HG03457 (cell line): ENCODE measurements at regions not wholly inside any gene's neighbourhood (a gene's known extent, or its start where the extent isn't known, plus 50 kb on each side); places are given as distances from the start of the nearest gene placed in this dataset.

Experiments used
- ATAC-seq: cut with Tn5 transposase; IDR thresholded peaks from one replicate; pipeline ENCODE4 v1.9.1; 2021; ENCODE audit warnings: moderate number of reproducible peaks; ENCODE audit not compliant: unreplicated experiment

DNA sequence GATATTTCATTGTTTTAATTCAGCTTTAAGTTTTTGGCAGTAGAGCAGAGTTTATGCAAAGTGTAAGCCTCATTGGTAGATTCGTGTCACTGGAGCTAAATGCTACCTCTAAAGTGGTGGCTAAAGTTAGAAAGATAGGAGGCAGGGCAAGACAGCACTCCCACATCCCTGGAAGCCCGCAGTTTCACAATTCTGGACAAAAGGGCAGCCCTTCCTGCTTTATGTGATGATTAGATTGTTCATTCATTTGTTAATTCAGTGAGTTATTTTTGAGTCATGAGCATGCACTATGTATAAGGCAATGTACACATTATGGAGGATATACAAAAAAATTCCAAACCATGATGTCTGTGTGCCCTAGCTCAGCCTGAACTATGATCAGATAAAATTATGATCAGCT lies 52.1 kb upstream of the EIF3M start:
- ATAC-seq, result no peak

DNA sequence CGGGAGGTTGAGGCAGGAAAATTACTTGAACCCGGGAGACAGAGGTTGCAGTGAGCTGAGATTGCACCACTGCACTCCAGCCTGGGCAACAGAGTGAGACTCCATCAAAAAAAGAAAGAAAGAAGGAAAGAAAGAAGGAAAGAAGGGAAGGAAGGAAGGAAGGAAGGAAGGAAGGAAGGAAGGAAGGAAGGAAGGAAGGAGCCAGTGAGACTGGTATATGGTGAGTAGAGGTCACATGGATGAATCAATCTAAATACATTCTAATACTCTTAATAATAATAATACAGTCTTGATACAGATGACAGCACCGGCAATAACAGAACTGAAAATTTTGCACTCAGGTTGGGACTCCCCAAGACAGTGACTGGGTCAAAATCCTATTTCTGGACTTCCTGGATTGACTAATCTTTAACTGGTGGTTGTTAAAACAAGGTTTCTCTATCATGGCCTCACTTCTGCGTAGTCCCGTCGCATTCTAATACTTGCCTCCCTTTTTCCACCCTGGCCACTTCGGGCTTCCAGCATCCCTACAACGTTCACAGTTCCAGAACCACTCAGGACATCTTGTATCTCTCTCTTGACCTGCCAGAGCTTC lies 53.5 kb upstream of the EIF3M start:
- ATAC-seq, result peak; percentile 99

DNA sequence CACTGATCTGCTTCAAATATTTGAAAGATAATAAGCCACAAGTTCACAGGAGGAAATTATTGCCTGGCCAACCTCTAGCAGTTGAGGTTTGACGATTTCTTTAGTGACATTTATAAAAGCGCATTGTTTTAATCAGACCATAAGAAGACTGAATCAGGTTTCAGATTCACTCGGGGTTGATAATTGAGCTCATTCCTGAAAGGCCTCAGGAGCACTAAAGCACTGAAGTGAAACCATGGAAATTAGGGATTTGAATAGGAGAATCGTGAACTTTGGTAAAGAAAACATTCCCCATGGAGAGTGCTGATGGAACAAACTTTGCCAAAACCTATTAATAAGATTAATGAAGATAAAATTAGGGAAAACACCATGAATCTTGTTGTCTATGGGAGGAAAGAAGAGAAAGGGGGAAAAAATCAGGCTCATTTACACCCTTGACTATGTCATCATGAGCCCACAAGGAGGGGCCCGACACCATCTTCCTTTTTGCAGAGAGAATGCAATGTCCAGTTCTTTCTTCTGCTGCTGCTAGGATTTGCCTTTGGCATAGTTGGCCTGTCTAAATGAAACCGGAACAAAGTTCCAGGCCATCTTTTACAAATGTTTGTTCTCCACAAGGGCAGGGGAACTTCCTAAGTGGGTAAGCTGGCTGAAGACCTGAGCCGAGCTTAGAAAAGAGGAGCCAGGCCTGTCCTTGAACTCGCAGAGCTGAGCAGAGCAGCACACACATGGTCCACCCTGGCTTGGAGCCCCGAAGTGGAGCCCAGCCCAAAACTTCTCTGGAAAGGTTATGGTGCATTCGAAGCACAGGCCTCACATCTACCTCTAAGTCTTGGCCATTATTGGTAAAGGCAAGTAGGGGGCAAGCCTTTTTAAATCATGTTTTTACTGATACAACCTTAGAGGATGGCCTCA lies 56.1 kb upstream of the EIF3M start:
- no peak for ATAC-seq

DNA sequence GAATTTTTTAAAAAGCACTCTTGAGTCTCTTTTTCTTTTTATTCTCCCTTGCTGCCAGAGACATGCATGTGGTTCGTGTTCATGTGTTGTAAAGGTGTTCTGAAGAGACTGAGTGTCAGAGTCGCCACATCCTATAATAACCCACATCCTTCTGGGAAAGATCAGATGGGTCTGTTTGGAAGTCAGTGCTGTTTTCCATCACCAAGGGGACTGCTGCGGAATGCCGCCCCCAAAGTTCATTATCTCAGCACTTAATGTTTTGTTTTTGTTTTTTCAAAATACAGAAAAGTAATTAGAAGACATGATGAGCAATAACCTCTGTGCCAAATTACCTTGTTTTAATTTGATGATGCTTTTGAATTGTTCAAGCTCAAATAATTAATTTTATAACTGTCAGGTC lies 56.9 kb upstream of the EIF3M start:
- ATAC-seq, result no peak

DNA sequence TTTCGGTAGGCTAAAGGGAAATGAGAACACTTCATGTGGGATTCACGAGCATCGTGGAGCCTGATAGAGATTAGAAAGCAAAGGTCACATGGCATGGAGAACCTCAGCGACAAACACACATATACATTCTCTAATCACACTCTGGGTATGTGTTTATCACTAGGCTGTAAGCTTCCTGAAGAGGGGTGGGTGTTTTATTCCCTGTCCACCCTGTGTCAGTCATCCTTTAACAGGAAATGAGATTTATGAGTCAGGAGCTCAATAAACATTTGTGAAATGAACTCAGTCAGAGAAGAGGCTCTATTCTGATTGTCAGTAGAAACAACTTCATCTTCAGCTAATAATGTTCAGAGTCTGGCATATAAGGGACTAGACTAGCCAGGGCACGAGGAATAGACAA lies 71.7 kb upstream of the EIF3M start:
- ATAC-seq, result no peak

DNA sequence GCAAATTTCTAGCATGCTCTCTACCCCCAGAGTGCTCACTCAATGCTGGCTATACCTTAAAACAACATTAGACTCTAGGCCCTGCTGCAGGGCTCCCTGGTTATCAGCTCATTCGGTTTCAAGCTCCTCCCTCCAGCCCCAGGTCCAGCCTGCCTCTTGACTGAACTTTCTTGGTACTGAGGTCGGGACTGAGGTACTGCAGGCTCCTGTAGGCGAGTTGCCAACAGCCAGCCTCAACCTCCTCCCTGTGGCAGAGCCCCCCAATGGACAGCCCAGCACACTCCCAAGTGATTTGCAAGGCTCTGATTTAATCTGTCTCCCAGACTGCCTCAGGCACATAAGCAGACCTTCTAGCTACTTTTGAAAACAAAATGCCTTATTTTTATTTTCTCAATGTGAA lies 73.6 kb upstream of the EIF3M start:
- ATAC-seq, result no peak

DNA sequence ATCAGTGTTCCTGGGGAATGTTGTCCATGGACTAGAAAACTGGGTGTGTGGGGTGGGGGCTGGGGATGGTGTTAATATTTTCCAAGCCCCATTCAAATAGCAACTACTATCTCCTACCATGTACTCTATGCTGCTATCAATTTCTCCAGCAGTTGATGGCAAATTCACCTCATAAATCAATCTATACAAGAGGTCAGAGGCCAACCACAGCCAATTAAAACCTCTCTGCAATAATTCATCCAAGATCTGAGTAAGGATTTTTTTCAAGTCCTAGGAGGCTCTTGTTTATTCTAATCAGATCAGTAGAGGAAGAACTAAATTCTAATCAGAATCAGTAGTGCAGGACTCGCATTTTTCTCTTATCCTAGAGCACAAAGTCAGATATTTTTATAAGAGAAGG lies 73.4 kb upstream of the WT1 start:
- no peak for ATAC-seq

DNA sequence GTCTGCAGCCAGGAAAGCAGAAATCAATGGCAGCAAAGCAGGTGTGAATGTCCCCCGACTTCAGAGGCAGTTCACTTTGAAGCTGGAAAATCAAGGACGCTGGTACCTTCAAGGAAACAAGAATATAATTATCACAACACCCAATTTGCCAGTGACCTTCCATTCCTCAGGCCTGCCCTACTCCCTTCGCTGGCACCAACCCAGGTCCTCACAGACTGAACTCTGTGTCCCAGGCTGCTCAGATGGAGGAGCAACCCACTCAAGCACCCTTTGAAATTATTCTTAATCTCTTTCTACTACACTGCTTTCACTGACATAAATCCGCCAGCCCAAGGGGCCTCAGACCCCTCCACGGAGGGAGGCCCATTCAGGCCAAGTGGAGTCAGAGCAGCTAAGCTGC lies 64.7 kb upstream of the WT1 start:
- ATAC-seq, result no peak

DNA sequence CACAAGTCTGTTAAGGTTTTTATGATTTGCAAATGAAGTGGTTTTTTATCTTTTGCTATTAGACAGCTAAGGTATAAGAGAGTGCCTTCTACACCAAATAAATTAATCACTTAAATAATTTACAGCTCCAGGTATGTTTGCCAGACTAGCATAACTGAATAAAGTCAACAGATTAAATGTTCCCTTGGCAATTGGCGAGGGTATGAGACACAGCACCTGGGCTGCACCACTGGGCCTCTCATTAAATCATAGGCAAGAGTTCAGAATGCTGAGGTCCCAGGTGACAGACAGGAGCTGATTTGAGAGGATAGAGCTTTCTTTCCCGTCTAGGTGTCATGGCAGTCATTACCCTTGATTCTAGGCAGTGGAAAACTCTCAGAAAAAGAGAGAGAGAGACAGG lies 62.6 kb upstream of the WT1 start:
- no peak for ATAC-seq

DNA sequence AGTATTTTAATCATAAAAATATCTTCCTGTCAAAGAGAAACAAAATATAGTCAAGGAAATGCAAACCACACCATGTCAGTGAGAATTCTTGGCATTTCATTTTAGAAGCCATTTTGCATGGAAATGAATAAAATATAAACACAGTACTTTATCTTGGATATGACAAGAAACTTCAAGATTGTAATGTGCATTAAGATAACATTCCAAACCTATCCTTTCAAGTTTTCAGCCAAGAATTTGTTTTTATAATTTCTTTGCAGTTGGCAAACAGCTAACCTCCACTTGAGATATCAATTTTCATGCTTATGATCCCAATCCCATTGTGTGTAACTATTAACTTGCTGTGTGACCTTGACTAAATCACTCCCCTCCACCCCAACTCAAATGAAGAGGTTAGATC lies 59.3 kb upstream of the WT1 start:
- ATAC-seq, result no peak

DNA sequence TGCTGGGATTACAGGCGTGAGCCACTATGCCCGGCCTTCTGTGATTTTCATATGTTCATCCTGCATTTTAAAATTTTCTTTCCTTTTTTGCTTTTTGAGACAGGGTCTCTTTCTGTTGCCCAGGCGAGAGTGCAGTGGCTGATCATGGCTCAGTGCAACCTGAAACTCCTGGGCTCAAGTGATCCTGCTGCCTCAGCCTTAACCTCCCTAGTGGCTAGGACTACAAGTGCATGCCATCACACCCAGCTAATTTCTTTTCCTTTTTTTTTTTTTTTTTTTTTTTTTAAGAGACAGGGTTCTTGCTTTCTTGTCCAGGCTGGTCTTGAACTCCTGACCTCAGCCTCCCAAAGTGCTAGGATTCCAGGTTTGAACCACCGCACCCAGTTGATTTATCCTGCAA lies 54.1 kb upstream of the WT1 start:
- ATAC-seq, result no peak

DNA sequence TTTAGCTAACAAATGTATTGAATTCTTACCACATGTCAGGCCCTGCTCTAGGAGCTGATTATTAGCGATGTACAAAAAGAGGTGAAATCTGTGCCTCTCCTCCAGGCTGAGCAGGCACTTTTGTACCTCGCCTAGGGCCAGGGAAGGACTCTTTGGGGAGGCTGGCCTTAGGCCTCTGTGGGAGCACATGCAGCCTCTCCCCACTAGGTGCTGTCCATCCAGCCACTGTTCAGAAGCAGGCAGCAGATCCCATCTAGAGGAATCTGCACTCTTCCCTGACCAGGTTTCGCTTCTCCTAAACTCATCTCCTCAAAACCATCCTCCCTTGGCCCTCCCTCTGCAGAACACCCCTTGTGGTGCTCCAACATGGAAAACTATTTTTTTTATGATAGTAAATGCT lies 51.9 kb upstream of the WT1 start:
- ATAC-seq, result no peak

DNA sequence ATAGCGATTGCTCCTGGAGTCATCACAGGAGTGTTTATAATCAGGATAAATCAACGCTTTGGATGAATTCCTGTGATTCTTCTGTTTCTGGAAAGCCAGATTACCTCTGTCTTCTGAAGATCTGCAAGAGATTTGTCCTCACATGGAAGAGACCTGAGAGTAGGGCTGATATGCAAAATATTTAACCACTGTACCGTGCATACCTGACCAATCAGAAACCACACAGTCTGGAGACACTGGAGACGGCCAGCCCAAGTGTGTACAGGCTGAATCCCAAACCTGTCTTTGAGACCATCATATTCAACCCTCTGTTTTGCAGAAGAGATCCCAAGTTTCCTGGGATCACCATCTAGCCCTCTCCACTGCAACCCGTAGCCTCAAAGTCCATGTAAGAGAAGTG lies 50.4 kb upstream of the WT1 start:
- no peak for ATAC-seq
